HG03432 (cell line): ENCODE measurements at regions not wholly inside any gene's neighbourhood (a gene's known extent, or its start where the extent isn't known, plus 50 kb on each side); places are given as distances from the start of the nearest gene placed in this dataset.
"Not testable (repeated sequence)": the region's sequence is repeated elsewhere in the genome, so short reads cannot be mapped to it uniquely, and the experiment has no call there.

ENCODE experiments used
- ATAC-seq: cut with Tn5 transposase; IDR thresholded peaks from one replicate; pipeline ENCODE4 v1.9.1; 2021; ENCODE audit warnings: mild to moderate bottlenecking, moderate library complexity; ENCODE audit not compliant: unreplicated experiment

- ATAC-seq = no peak
Observed at GRCh38 chr2:196515608-196516007, 123.9 kb upstream of the CCDC150 start.

DNA sequence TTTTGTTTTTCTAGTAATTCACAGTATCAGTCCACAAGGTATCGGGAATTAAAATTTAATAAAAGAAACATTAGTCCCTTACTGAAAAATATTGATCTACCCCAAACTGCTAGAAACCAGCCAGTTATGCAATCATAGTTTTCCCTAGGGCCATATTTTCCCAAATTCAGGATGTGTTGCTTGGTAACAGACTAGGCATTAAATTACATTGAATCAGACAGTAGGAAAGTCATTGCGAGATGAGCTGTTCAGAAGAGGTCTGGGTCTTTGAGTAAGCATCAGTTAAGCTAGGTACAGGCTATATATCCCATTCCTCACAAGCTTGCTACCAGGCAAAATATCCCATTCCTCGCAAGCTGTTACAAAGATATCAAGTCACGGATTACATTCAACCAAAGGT, 123.0 kb upstream of the CCDC150 start:
- ATAC-seq = no peak

DNA sequence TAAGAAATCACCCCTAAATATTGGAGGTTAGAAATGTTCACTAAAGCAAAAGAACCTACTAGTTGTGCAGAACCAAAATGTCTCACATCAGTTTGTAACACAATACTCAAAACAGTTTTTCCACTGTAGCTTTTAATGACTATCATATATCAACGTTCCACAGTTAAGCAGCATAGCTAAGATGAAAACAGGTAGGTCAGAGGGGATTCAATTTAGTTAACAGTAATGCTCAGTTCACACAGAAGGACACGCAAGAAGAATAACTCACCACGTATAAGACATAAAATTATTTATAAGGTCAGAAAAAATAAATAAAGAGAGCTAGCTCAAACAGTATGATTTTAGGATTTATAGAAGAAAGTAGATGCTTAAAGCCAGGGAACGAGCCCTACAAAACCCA, 118.9 kb upstream of the CCDC150 start:
- ATAC-seq = no peak

GRCh38 chr2:196526981-196527725, 112.4 kb upstream of the CCDC150 start:
- ATAC-seq = not testable (repeated sequence)

DNA sequence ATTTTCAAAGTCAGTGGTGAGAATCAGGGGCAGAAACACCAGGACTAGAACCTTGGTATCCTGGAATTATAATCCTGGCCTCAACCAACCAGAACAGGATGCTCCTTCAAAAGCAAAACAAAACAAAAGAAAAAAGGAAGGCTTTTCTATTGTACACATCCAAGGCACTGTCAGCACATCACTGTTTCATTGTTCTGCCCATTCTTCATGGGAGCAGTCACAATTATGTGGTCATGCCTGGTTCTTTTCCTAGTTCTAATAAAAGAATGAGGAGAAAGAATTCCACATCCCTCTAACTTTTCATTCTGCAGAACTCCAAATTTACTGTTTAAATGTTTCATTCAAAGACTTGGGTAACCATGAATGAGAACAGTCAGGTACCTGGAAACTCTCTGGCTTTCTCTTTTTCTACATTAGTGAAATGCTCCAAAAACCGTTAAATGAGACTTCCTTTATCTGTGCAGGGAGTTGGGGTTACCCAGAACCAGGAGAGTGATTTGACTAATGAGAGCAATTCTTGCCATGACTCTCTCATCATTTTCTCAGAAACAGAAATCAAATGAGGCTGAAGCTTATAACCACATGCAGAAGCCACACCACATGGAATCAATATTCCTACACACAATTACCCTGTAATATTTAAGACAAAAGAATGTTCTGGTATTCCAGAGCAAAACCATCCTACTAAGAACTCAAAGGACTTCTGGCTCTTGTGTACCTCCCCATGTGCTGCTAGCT, 110.9 kb upstream of the CCDC150 start:
- ATAC-seq = no peak

- ATAC-seq = no peak
Observed at GRCh38 chr2:196530910-196531309, 108.6 kb upstream of the CCDC150 start.

- ATAC-seq = no peak
Observed at GRCh38 chr2:196533772-196534397, 105.6 kb upstream of the CCDC150 start.

- ATAC-seq = no peak
Observed at GRCh38 chr2:196534495-196534894, 105.0 kb upstream of the CCDC150 start.

DNA sequence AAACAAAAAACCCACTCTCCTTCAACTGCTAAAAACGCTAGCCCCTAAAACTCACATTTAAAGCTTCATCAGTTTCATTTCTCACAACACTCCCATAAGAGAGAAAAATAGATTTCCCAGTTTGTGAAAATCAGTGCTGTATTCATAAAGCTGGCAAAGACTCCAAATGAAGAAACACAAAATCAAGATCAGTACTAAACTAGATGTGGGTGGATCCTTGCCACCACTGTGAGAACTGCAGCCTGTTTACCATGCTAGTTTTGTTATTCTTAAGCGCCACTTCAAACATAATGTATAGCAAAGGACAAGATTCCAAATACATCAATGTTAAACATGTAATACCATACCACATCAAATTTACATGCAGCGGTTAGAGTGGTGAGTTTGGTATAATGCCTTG, 104.5 kb upstream of the CCDC150 start:
- ATAC-seq = no peak

- no peak for ATAC-seq
Observed at GRCh38 chr2:196535742-196536141, 103.8 kb upstream of the CCDC150 start.

DNA sequence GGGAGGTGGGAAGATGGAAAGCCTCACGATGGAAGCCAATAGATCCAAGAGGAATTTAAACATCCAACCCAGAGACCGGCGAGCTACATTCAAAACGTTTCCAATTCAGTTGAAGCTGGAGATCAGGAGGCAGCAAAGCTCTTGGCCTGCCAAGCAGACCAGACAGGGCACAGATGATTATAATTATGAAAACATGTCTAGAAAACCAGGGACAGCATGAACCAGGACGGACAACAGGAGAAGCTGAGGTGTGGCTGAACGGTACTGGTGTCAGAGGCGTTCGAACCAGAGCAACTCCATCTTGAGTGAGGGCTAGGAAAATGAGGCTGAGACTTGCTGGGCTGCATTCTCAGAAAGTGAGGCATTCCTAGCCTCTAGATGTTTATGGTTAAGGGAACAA, 102.2 kb upstream of the CCDC150 start:
- ATAC-seq = no peak

- no peak for ATAC-seq
Observed at GRCh38 chr2:196538189-196538588, 101.3 kb upstream of the CCDC150 start.

GRCh38 chr2:196538646-196539045, 100.9 kb upstream of the CCDC150 start:
- no peak for ATAC-seq

DNA sequence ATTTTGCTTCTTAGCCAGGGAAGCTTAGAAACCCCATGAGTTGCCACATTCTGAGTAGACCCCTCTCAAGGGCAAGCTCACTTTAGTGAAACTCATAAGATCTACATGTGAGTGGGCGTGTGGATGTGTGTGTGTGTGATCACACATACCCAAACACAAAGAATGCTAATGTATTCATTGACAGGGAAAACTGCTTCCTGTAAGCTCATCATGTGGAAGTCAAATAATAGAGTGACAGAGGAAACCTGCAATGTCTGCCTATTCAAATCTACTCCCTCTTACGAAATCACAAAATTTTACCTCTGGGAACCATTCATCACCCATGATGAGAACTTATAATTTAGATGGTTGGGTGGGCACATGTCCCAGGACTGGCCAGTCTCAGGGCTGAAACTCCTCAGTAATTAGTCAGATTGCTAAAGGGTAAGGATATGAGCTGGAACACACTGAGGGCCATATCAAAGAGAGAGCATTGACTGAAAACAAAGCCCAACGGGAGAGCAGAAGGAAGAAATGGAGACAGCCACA, 94.5 kb upstream of the CCDC150 start:
- ATAC-seq = no peak

DNA sequence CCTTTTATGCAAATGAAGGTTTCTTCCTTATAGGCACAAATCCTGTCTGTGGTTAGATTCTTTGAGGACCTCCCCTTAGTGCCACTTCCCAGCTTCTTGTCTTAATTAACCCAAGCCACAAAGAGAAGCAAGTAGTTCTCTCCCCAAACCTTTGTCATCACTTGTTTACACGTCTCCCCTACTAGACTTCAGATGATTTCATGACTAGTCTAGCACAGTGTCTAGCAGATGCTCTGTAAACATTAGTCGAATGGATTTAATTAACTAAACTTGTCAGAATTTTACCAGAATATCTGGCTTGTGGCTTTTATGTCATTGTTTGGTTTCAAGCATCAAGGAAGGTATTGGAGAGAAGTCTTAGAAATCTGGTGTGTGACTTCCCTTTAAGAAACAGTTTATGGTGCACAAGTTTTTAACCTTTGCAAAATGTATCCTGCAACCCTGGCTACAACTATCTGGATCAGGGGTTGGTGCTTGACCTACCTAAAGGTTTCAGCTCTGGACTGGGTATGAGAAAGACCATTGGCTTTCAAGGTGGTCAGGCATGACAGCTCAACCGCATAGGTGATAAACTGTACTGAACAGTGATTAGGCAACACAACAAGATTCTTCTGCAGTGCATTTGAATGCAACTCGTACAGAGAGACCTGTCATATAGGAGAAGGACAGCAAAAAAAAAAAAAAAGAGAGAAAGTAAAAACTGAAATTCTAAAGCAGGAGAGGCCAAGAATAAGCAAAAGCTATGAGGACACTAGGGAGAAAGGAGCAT, 93.2 kb upstream of the CCDC150 start:
- no peak for ATAC-seq

DNA sequence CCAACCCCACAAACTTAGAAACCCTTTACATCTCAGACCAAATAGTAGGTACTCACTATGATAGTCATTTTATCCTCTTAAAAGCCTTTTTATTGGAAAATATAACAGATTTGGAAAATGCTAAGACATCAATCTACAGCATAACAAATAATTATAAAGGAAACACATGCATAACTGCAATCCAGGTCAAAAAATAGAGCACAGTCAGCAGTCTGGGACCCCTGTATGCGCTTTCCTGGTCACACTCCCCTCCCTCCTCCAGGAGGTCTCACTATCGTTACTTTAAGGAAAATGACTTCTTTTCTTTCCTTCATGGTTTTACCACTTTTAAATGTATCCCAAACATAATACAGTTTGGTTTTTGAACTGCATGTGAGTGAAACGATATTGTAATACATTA, 90.5 kb upstream of the CCDC150 start:
- no peak for ATAC-seq

DNA sequence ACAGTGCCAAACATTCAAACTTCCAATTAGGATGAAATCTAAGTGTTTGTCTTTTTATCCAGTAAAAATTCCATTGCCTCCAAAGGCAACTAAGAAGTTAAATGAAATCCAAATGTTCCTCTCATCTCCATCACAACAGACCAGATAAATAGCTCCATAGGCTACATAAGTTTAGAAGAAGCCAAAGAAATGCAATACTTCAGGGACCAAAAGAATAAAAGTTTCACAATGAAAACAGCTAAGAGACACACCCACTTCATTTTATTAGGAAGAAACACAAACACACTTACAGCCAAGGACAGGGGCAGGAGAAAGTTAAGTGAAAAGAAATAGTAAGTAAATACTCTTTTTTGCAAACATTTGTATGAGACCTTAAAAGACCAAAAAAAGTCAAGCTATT, 88.5 kb upstream of the CCDC150 start:
- no peak for ATAC-seq

DNA sequence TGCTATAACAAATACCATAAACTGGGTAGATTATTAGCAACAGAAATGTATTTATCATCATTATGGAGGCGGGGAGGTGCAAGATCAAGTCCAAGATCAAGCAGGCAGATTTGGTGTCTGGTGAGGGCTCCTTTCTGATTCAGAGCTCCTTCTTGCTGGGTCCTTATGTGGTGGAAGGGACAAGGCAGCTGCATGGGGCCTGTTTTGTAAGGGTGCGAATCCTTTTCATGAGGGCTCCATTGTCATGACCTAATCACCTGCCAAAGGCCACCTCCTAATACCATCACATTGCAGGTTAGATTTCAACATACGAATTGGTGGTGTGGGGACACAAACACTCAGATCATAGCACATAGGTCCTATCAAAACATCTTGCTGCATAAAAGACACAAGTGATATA, 84.4 kb upstream of the CCDC150 start:
- ATAC-seq = no peak

GRCh38 chr2:196555726-196556125, 83.8 kb upstream of the CCDC150 start:
- ATAC-seq = no peak

DNA sequence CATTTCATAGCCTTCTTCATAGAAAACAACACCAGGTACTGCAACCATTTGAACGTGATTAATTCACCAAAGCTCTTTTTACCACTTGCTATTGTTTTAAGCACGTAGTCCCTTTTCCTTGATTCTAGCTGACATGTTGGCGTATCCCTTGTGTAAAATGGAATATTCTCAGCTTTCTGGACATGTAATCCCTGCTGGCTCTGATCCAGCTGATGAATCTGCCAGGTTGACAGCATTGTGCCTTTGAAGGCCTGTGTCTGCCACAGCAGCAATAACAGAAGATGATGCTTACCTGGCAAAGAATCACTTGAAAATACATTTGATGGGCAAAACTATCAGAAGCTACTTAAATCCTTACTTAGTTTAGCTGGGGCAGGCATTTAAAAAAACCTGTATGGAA, 81.0 kb upstream of the CCDC150 start:
- ATAC-seq = no peak

GRCh38 chr2:196563876-196564275, 75.6 kb upstream of the CCDC150 start:
- ATAC-seq = no peak
